ENCODE measurements at regions not wholly inside any gene's neighbourhood (a gene's known extent, or its start where the extent isn't known, plus 50 kb on each side); places are given as distances from the start of the nearest gene placed in this dataset.

- TF ChIP-seq CTCF (conservative IDR thresholded peaks at IDR 0.05), result no peak
- TF ChIP-seq EZH2 (IDR thresholded peaks at IDR 0.05; ENCODE audit: low read depth), result no peak
Observed at GRCh38 chr11:70757241-70757640, 358.9 kb downstream of the CTTN start.
